Hematopoietic multipotent progenitor cell treated with erythropoietin and hydrocortisone succinate and interleukin-3 and kit ligand, for 4 days (in vitro differentiated cells): ENCODE measurements at regions not wholly inside any gene's neighbourhood (a gene's known extent, or its start where the extent isn't known, plus 50 kb on each side); places are given as distances from the start of the nearest gene placed in this dataset.
"Not testable (repeated sequence)": the region's sequence is repeated elsewhere in the genome, so short reads cannot be mapped to it uniquely, and the experiment has no call there.

Experiments
- DNase-seq: peaks from one replicate; pipeline ENCODE4 v3.0.0-alpha.2; 2015

GRCh38 chr17:22507823-22508222 is 815.5 kb downstream of the KCNJ18 start:
- peak; percentile 1 for DNase-seq

- no peak for DNase-seq
Observed at GRCh38 chr17:22510504-22510903, 818.2 kb downstream of the KCNJ18 start.

- no peak for DNase-seq
Observed at GRCh38 chr17:22511431-22511830, 819.1 kb downstream of the KCNJ18 start.

GRCh38 chr17:22512057-22512456 is 819.7 kb downstream of the KCNJ18 start:
- DNase-seq = no peak

- DNase-seq = no peak
Observed at GRCh38 chr17:22512506-22512905, 820.2 kb downstream of the KCNJ18 start.

- DNase-seq = no peak
Observed at GRCh38 chr17:22512997-22513538, 820.7 kb downstream of the KCNJ18 start.

- no peak for DNase-seq
Observed at GRCh38 chr17:22514315-22514714, 822.0 kb downstream of the KCNJ18 start.

GRCh38 chr17:22514767-22515320 is 822.5 kb downstream of the KCNJ18 start:
- DNase-seq = no peak

GRCh38 chr17:22515599-22515998 is 823.3 kb downstream of the KCNJ18 start:
- DNase-seq = no peak

- DNase-seq = no peak
Observed at GRCh38 chr17:22516861-22517636, 824.7 kb downstream of the KCNJ18 start.

GRCh38 chr17:22517716-22518115 is 825.4 kb downstream of the KCNJ18 start:
- no peak for DNase-seq

- no peak for DNase-seq
Observed at GRCh38 chr17:22518185-22518584, 825.9 kb downstream of the KCNJ18 start.

GRCh38 chr17:22548873-22549272 is 856.5 kb downstream of the KCNJ18 start:
- not testable (repeated sequence) for DNase-seq

GRCh38 chr17:22551695-22552415 is 859.5 kb downstream of the KCNJ18 start:
- not testable (repeated sequence) for DNase-seq

GRCh38 chr17:22569459-22570143 is 877.3 kb downstream of the KCNJ18 start:
- no peak for DNase-seq

GRCh38 chr17:22570144-22570845 is 878.0 kb downstream of the KCNJ18 start:
- no peak for DNase-seq

- DNase-seq = no peak
Observed at GRCh38 chr17:22599322-22599721, 907.0 kb downstream of the KCNJ18 start.

- DNase-seq = peak; percentile 56
Observed at GRCh38 chr17:22600644-22601298, 908.4 kb downstream of the KCNJ18 start.
